Subcutaneous abdominal adipose tissue (tissue), 5 donors: ENCODE measurements at regions not wholly inside any gene's neighbourhood (a gene's known extent, or its start where the extent isn't known, plus 50 kb on each side); places are given as distances from the start of the nearest gene placed in this dataset.

Experiments used
- H3K27ac ChIP-seq: one replicate; pipeline ENCODE4 v1.7.0; 2013; ENCODE audit warnings: low read depth, mild to moderate bottlenecking, inconsistent platforms, low read length, moderate library complexity
- H3K27me3 ChIP-seq, 5 donors: one replicate each; pipeline ENCODE4 v1.7.0; 2013; ENCODE audit warnings: low read length in 5 of 5, inconsistent platforms in 1 of 5; ENCODE audit not compliant: control insufficient read depth in 5 of 5, insufficient read depth in 4 of 5
- H3K36me3 ChIP-seq, 5 donors: one replicate each; pipeline ENCODE4 v1.7.0; 2013; ENCODE audit warnings: low read length in 5 of 5; ENCODE audit not compliant: control insufficient read depth in 5 of 5, insufficient read depth in 5 of 5
- H3K4me1 ChIP-seq, 5 donors: one replicate each; pipeline ENCODE4 v1.7.0; 2013; ENCODE audit warnings: low read length in 5 of 5, mild to moderate bottlenecking in 3 of 5, moderate library complexity in 1 of 5; ENCODE audit not compliant: control insufficient read depth in 5 of 5, insufficient read depth in 5 of 5
- H3K4me3 ChIP-seq, 5 donors: one replicate each; pipeline ENCODE4 v1.7.0; 2013; ENCODE audit warnings: low read length in 5 of 5, low read depth in 1 of 5
- H3K9ac ChIP-seq, 5 donors: one replicate each; pipeline ENCODE4 v1.7.0; 2013; ENCODE audit warnings: low read length in 5 of 5, mild to moderate bottlenecking in 4 of 5, moderate library complexity in 3 of 5
- H3K9me3 ChIP-seq, 5 donors: one replicate each; pipeline ENCODE4 v1.7.0; 2013; ENCODE audit warnings: low read length in 5 of 5; ENCODE audit not compliant: control insufficient read depth in 5 of 5
- donor health status: healthy.
- donor health status: healthy.
- donor health status: healthy.
- donor health status: healthy.
- donor health status: healthy.

- Histone ChIP-seq H3K9ac (no peak overlapping the region), H3K36me3 (no peaks in the 10 kb centered on the region), H3K27me3 (no peaks in the 10 kb centered on the region), H3K4me3 (no peak overlapping the region), H3K4me1 (peaks cover 0 to 5% (median 0%) of the 10 kb centered on the region in 5 donors), H3K9me3 (peaks cover 0 to 4% (median 0%) of the 10 kb centered on the region in 5 donors), H3K27ac (no peak overlapping the region)
Observed at GRCh38 chr1:94640125-94640524, 98.6 kb upstream of the F3 start.

DNA sequence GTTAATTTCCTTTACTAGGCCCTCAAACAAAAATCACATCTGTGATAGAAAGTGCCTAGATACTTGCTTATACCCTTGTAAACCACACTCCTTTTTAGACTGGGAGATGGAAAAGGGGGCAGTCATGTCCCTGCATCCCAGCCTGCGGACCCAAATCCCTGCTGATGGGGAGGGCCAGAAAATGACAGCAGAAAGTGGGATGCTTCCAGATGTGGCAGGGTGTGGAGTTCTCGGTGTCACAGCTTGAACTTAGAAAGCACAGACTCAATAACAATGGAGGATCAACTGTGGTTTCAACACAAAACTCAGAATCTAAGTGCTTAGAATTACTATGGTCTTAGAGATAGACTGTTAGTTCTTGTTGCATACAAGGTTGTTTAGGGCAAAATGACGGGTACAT, 95.6 kb upstream of the F3 start:
- H3K4me1 ChIP-seq: peaks cover 0 to 3% (median 0%) of the 10 kb centered on the region in 5 donors
- H3K4me3 ChIP-seq: no peak overlapping the region
- no peaks in the 10 kb centered on the region for H3K27me3 ChIP-seq
- H3K27ac ChIP-seq: no peak overlapping the region
- H3K36me3 ChIP-seq: no peaks in the 10 kb centered on the region
- H3K9ac ChIP-seq: no peak overlapping the region
- peaks cover 0 to 4% (median 0%) of the 10 kb centered on the region in 5 donors for H3K9me3 ChIP-seq

DNA sequence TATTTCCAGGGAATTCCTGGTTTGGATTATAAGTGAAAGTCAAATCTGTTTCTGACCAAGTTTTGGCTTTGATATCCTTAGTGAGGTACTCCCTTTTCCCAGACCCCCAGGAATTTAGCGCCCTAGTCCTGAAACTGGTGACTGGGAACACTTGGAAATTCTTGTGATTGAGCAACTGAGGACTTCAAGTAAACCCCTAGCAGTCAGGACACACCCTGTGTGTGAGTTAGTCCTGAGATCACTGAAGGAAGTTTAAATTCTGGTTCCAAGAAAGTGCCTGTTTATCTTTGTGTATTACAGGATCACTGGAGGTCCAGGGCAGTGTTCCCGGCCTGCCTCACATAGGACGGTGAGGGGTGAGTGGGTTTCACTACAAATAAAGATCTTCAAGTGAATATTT, 95.1 kb upstream of the F3 start:
- no peaks in the 10 kb centered on the region for H3K36me3 ChIP-seq
- H3K9ac ChIP-seq: no peak overlapping the region
- H3K4me1 ChIP-seq: peaks cover 0 to 3% (median 0%) of the 10 kb centered on the region in 5 donors
- no peak overlapping the region for H3K4me3 ChIP-seq
- H3K9me3 ChIP-seq: peaks cover 0 to 4% (median 0%) of the 10 kb centered on the region in 5 donors
- no peaks in the 10 kb centered on the region for H3K27me3 ChIP-seq
- H3K27ac ChIP-seq: no peak overlapping the region

DNA sequence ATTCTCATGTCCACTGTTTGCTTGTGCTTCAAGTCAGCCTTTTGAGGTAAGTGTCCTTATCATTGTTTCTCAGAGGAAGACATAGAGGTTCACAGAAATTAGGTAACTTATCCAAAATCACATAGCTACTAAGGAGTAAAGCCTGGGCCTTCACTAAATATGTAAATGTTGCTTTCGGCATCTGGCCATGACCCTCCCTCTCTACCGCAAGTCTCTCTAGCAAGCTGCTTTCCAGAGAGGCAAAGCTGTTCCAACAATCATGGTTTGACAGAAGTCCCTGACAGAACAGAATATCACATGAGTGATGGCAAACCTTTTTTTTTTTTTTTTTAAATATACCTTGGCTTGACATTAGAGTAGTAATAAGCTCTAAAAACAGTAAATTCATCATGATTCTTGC, 94.5 kb upstream of the F3 start:
- Histone ChIP-seq H3K9ac (no peak overlapping the region), H3K4me3 (no peak overlapping the region), H3K9me3 (peaks cover 0 to 4% (median 0%) of the 10 kb centered on the region in 5 donors), H3K27me3 (no peaks in the 10 kb centered on the region), H3K27ac (no peak overlapping the region), H3K36me3 (no peaks in the 10 kb centered on the region), H3K4me1 (peaks cover 0 to 3% (median 0%) of the 10 kb centered on the region in 5 donors)

DNA sequence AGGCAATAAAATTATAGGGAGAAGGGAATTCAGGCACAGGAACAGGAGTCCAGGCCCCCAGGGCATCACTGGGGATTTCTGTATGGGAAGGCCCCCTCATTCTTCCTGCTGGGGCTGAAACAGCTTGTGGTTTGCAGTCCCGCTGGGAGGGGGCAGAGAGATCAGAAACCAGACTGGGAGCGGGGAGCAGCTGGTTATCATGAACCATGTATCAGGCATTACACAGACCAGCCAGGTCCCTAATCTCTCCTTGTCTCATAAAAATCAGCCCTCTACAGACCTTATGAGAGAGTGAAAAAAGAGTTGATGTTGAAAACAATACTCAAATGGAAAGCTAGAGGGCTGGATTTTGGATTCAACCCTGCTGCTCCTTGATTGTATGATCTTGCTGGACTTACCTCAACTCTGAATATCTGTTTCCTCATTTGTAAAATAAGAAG, 93.4 kb upstream of the F3 start:
- Histone ChIP-seq H3K27ac (no peak overlapping the region), H3K27me3 (no peaks in the 10 kb centered on the region), H3K9ac (no peak overlapping the region), H3K9me3 (no peaks in the 10 kb centered on the region), H3K4me3 (no peak overlapping the region), H3K36me3 (no peaks in the 10 kb centered on the region), H3K4me1 (peaks cover 0 to 3% (median 0%) of the 10 kb centered on the region in 5 donors)

DNA sequence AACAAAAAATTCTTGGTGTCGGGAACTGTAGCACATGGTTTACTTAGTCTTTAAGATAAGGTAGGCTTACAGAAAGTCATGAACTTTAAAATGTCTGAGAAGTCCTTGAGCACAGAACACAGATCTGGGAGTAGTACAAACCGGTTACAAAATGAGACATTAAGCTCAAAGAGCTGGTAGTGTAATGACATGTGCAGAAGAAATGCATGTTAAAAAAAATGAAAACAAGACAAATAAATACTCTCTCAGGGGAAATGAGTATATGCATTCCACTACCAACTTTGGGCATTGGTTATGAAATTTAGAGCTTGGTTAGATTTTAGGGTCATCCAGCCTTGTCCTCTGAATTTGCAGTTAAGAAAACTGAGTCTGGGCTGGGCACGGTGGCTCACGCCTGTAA, 91.5 kb upstream of the F3 start:
- Histone ChIP-seq H3K36me3 (no peaks in the 10 kb centered on the region), H3K4me1 (peaks cover 0 to 3% (median 0%) of the 10 kb centered on the region in 5 donors), H3K4me3 (no peak overlapping the region), H3K9me3 (no peaks in the 10 kb centered on the region), H3K27ac (no peak overlapping the region), H3K27me3 (no peaks in the 10 kb centered on the region), H3K9ac (no peak overlapping the region)

GRCh38 chr1:94629259-94630181, 88.0 kb upstream of the F3 start:
- H3K9ac ChIP-seq: no peak overlapping the region
- no peak overlapping the region for H3K4me3 ChIP-seq
- peaks cover 0 to 3% (median 0%) of the 10 kb centered on the region in 5 donors for H3K4me1 ChIP-seq
- H3K9me3 ChIP-seq: no peaks in the 10 kb centered on the region
- H3K27me3 ChIP-seq: no peaks in the 10 kb centered on the region
- H3K27ac ChIP-seq: no peak overlapping the region
- H3K36me3 ChIP-seq: no peaks in the 10 kb centered on the region

GRCh38 chr1:94628499-94628843, 86.9 kb upstream of the F3 start:
- no peaks in the 10 kb centered on the region for H3K27me3 ChIP-seq
- H3K27ac ChIP-seq: no peak overlapping the region
- no peaks in the 10 kb centered on the region for H3K9me3 ChIP-seq
- no peak overlapping the region for H3K4me3 ChIP-seq
- H3K36me3 ChIP-seq: no peaks in the 10 kb centered on the region
- H3K4me1 ChIP-seq: peaks cover 0 to 3% (median 0%) of the 10 kb centered on the region in 5 donors
- H3K9ac ChIP-seq: no peak overlapping the region

DNA sequence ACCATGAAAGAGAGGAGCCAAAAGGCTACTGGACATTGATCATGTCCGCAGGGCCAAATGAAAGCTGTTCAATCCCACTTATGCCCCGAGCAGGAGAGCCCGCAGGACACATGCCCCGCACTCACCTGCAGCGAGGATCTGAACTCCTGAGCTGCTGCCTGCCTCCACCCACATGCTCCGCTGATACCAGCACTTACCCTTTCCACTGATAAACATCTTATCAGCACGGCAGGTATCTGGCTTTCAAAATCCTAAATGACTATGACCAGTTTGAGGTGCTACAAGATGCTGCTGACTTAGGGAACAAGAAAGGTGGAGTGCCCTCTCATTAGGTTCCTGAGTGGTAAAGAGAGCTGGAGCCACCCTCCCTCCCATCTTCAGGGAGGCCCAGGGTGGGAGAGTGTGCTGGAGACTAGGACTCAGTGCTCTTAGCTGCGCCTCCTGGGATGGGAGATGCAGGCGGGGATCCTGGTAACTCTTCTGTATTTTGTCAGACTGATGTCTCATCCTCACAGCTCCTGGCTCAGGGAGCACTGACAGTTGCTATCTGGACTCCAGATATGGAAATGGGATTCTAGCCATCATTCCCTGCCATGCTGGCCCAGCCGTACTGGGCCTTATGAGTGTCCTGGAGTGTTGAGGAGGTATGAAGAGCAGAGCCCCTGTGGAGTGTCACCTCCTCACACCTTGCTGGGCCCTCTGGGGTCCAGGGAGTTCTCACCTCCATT, 86.4 kb upstream of the F3 start:
- Histone ChIP-seq H3K4me3 (no peak overlapping the region), H3K9ac (no peak overlapping the region), H3K36me3 (no peaks in the 10 kb centered on the region), H3K9me3 (no peaks in the 10 kb centered on the region), H3K27ac (no peak overlapping the region), H3K27me3 (no peaks in the 10 kb centered on the region), H3K4me1 (peaks cover 0 to under 1% (median 0%) of the 10 kb centered on the region in 5 donors)

- Histone ChIP-seq H3K9me3 (no peaks in the 10 kb centered on the region), H3K4me3 (no peak overlapping the region), H3K36me3 (no peaks in the 10 kb centered on the region), H3K4me1 (peaks cover 2 to 11% (median 6%) of the 10 kb centered on the region in 5 donors), H3K9ac (no peak overlapping the region), H3K27ac (no peak overlapping the region), H3K27me3 (no peaks in the 10 kb centered on the region)
Observed at GRCh38 chr1:94624203-94624602, 82.6 kb upstream of the F3 start.
